Thyroid gland (tissue), 4 donors: ENCODE measurements at regions not wholly inside any gene's neighbourhood (a gene's known extent, or its start where the extent isn't known, plus 50 kb on each side); places are given as distances from the start of the nearest gene placed in this dataset.

Source experiments
- DNase-seq, 2 donors: peaks; one replicate each; pipeline ENCODE4 v3.0.0-alpha.2; 2019
- H3K27ac ChIP-seq, 3 donors: fragments of 200-600 bp; sonication (generic); 1 replicate in 2 of 3; 2 replicates in 1 of 3; pipeline ENCODE4 v1.5.1; 2016 to 2019; ENCODE audit warnings: mild to moderate bottlenecking in 1 of 3, moderate library complexity in 1 of 3
- H3K27me3 ChIP-seq: fragments of 200-600 bp; sonication (generic); one replicate; pipeline ENCODE4 v1.5.1; 2019
- H3K36me3 ChIP-seq, 2 donors: fragments of 200-600 bp; sonication (generic); one replicate each; pipeline ENCODE4 v1.5.1; 2016 to 2019
- H3K4me1 ChIP-seq, 2 donors: fragments of 200-600 bp; sonication (generic); one replicate each; pipeline ENCODE4 v1.5.1; 2017 to 2019
- H3K4me3 ChIP-seq, 3 donors: fragments of 200-600 bp; sonication (generic); replicated peaks in 1 of 3; 1 replicate in 2 of 3; 2 replicates in 1 of 3; pipeline ENCODE4 v1.5.1; 2016; ENCODE audit warnings: mild to moderate bottlenecking in 1 of 3
- H3K9me3 ChIP-seq: fragments of 200-600 bp; sonication (generic); one replicate; pipeline ENCODE4 v1.5.1; 2017
- CTCF ChIP-seq, 6 experiments: fragments of 200-600 bp in 3 of 6; fragments of 450-650 bp in 3 of 6; sonication (generic) in 3 of 6; IDR thresholded peaks; one replicate each; pipeline ENCODE4 v1.5.1; 2016 to 2019; ENCODE audit warnings: antibody characterized with exemption in 6 of 6, mild to moderate bottlenecking in 2 of 6, inconsistent platforms in 1 of 6, moderate library complexity in 1 of 6
- POLR2A ChIP-seq, 2 donors: fragments of 450-650 bp; IDR thresholded peaks; one replicate each; pipeline ENCODE4 v1.6.1; 2017; ENCODE audit warnings: antibody characterized with exemption in 2 of 2, mild to moderate bottlenecking in 2 of 2, moderate library complexity in 1 of 2
- WGBS, 2 donors: methylation state at CpG; one replicate each; pipeline ENCODE4 v1.1.5; 2017; 5-methylcytosine and 5-hydroxymethylcytosine counted together
- intact Hi-C: fragments of 100-400 bp; cut with DNase I; formaldehyde crosslinking; loops from one replicate; pipeline ENCODE4 v1.15.1; 2023

- no peaks in the 10 kb centered on the region for H3K36me3 ChIP-seq
- no peak overlapping the region for H3K4me3 ChIP-seq
- no peak overlapping the region for H3K27ac ChIP-seq
- no peak for DNase-seq
- WGBS, 2 donors: 75 to 85% methylated on average over 5 of the region's 5 CpGs
- intact Hi-C loops: no loop called here
- H3K4me1 ChIP-seq: no peaks in the 10 kb centered on the region
- TF ChIP-seq CTCF (IDR thresholded peaks at IDR 0.05) (no peak), POLR2A (IDR thresholded peaks at IDR 0.05) (no peak)
- no peaks in the 10 kb centered on the region for H3K27me3 ChIP-seq
- H3K9me3 ChIP-seq: no peaks in the 10 kb centered on the region
These were observed 125.3 kb downstream of the C11orf91 start for GRCh38 chr11:33575311-33575710.

GRCh38 chr11:33574331-33574730 is 126.3 kb downstream of the C11orf91 start:
- WGBS, 2 donors: 78 to 80% methylated on average over 7 of the region's 7 CpGs
- Histone ChIP-seq H3K27ac (no peak overlapping the region), H3K27me3 (no peaks in the 10 kb centered on the region), H3K4me3 (no peak overlapping the region), H3K4me1 (no peaks in the 10 kb centered on the region), H3K36me3 (no peaks in the 10 kb centered on the region), H3K9me3 (no peaks in the 10 kb centered on the region)
- DNase-seq: no peak
- no peak for TF ChIP-seq POLR2A (IDR thresholded peaks at IDR 0.05)
- no peak for TF ChIP-seq CTCF (IDR thresholded peaks at IDR 0.05)
- intact Hi-C loops: no loop called here

GRCh38 chr11:33569333-33569732 is 131.3 kb downstream of the C11orf91 start:
- Histone ChIP-seq H3K4me1 (no peaks in the 10 kb centered on the region), H3K4me3 (no peak overlapping the region), H3K27ac (no peak overlapping the region), H3K27me3 (no peaks in the 10 kb centered on the region), H3K9me3 (no peaks in the 10 kb centered on the region), H3K36me3 (no peaks in the 10 kb centered on the region)
- no peak for DNase-seq
- TF ChIP-seq POLR2A (IDR thresholded peaks at IDR 0.05): no peak
- no peak for TF ChIP-seq CTCF (IDR thresholded peaks at IDR 0.05)
- intact Hi-C loops: no loop called here
- 90 to 96% methylated on average over 4 of the region's 4 CpGs for WGBS, 2 donors

- Histone ChIP-seq H3K27me3 (no peaks in the 10 kb centered on the region), H3K4me1 (no peaks in the 10 kb centered on the region), H3K36me3 (no peaks in the 10 kb centered on the region), H3K4me3 (no peak overlapping the region), H3K9me3 (no peaks in the 10 kb centered on the region), H3K27ac (no peak overlapping the region)
- TF ChIP-seq CTCF (IDR thresholded peaks at IDR 0.05) (no peak), POLR2A (IDR thresholded peaks at IDR 0.05) (no peak)
- DNase-seq: no peak
- 86 to 100% methylated on average over 1 of the region's 1 CpG for WGBS, 2 donors
- intact Hi-C loops: no loop called here
These were observed 133.6 kb downstream of the C11orf91 start for GRCh38 chr11:33567004-33567403.

GRCh38 chr11:33564856-33565453 is 135.7 kb downstream of the C11orf91 start:
- Histone ChIP-seq H3K27ac (no peak overlapping the region), H3K27me3 (no peaks in the 10 kb centered on the region), H3K9me3 (no peaks in the 10 kb centered on the region), H3K4me3 (no peak overlapping the region), H3K36me3 (no peaks in the 10 kb centered on the region), H3K4me1 (no peaks in the 10 kb centered on the region)
- TF ChIP-seq CTCF (IDR thresholded peaks at IDR 0.05) (no peak), POLR2A (IDR thresholded peaks at IDR 0.05) (no peak)
- intact Hi-C loops: no loop called here
- DNase-seq: no peak
- WGBS, 2 donors: 90% methylated on average over 7 of the region's 7 CpGs
